ENCODE measurements at regions not wholly inside any gene's neighbourhood (a gene's known extent, or its start where the extent isn't known, plus 50 kb on each side); places are given as distances from the start of the nearest gene placed in this dataset.

GRCh38 chrX:77298790-77299189 is 148.4 kb upstream of the FGF16 start:
- Histone ChIP-seq H3K9ac (ENCODE audit: low read depth, low read length, poor library complexity, severe bottlenecking) (no peak overlapping the region), H2AFZ (ENCODE audit: low read length) (no peak overlapping the region), H3K4me1 (ENCODE audit: insufficient read depth, low read length, poor library complexity, severe bottlenecking) (no peaks in the 10 kb centered on the region), H3F3A (ENCODE audit: low read depth) (no peaks in the 10 kb centered on the region), H3K4me2 (ENCODE audit: low read depth, low read length, poor library complexity, severe bottlenecking) (no peak overlapping the region), H3K79me2 (ENCODE audit: insufficient read depth, low read length) (no peaks in the 10 kb centered on the region), H3K9me3 (ENCODE audit: insufficient read depth, low read depth, low read length) (no peaks in the 10 kb centered on the region), H3K4me3 (ENCODE audit: low read length, poor library complexity, severe bottlenecking) (no peak overlapping the region), H3K27me3 (ENCODE audit: insufficient read depth, low read length, poor library complexity, severe bottlenecking) (no peaks in the 10 kb centered on the region), H3K9me2 (replicated peaks; ENCODE audit: low read depth, low read length) (no peaks in the 10 kb centered on the region), H4K20me1 (ENCODE audit: insufficient read depth, low read length, poor library complexity, severe bottlenecking) (no peaks in the 10 kb centered on the region), H3K36me3 (ENCODE audit: insufficient read depth, low read length) (no peaks in the 10 kb centered on the region)
- TF ChIP-seq CTCF (conservative IDR thresholded peaks at IDR 0.05; ENCODE audit: low read length): no peak
- no peak for TF ChIP-seq EZH2phosphoT487 (IDR thresholded peaks at IDR 0.05; ENCODE audit: borderline replicate concordance)

- H3K9ac ChIP-seq (ENCODE audit: low read depth, low read length, poor library complexity, severe bottlenecking): no peak overlapping the region
- no peaks in the 10 kb centered on the region for H3K79me2 ChIP-seq (ENCODE audit: insufficient read depth, low read length)
- no peaks in the 10 kb centered on the region for H3F3A ChIP-seq (ENCODE audit: low read depth)
- H4K20me1 ChIP-seq (ENCODE audit: insufficient read depth, low read length, poor library complexity, severe bottlenecking): no peaks in the 10 kb centered on the region
- H3K4me3 ChIP-seq (ENCODE audit: low read length, poor library complexity, severe bottlenecking): no peak overlapping the region
- H3K27me3 ChIP-seq (ENCODE audit: insufficient read depth, low read length, poor library complexity, severe bottlenecking): no peaks in the 10 kb centered on the region
- H3K9me2 ChIP-seq (replicated peaks; ENCODE audit: low read depth, low read length): no peaks in the 10 kb centered on the region
- no peaks in the 10 kb centered on the region for H3K36me3 ChIP-seq (ENCODE audit: insufficient read depth, low read length)
- no peak for TF ChIP-seq EZH2phosphoT487 (IDR thresholded peaks at IDR 0.05; ENCODE audit: borderline replicate concordance)
- TF ChIP-seq CTCF (conservative IDR thresholded peaks at IDR 0.05; ENCODE audit: low read length): no peak
- H3K4me1 ChIP-seq (ENCODE audit: insufficient read depth, low read length, poor library complexity, severe bottlenecking): no peaks in the 10 kb centered on the region
- H3K4me2 ChIP-seq (ENCODE audit: low read depth, low read length, poor library complexity, severe bottlenecking): no peak overlapping the region
- H3K9me3 ChIP-seq (ENCODE audit: insufficient read depth, low read depth, low read length): no peaks in the 10 kb centered on the region
- H2AFZ ChIP-seq (ENCODE audit: low read length): no peak overlapping the region
Measured at GRCh38 chrX:77299549-77299948, 147.6 kb upstream of the FGF16 start.

GRCh38 chrX:77342004-77342403 is 105.2 kb upstream of the FGF16 start:
- Histone ChIP-seq H3K79me2 (ENCODE audit: insufficient read depth, low read length) (no peaks in the 10 kb centered on the region), H3K4me3 (ENCODE audit: low read length, poor library complexity, severe bottlenecking) (no peak overlapping the region), H3K4me1 (ENCODE audit: insufficient read depth, low read length, poor library complexity, severe bottlenecking) (no peaks in the 10 kb centered on the region), H3K9ac (ENCODE audit: low read depth, low read length, poor library complexity, severe bottlenecking) (no peak overlapping the region), H3K27me3 (ENCODE audit: insufficient read depth, low read length, poor library complexity, severe bottlenecking) (no peaks in the 10 kb centered on the region), H3K9me2 (replicated peaks; ENCODE audit: low read depth, low read length) (no peaks in the 10 kb centered on the region), H2AFZ (ENCODE audit: low read length) (no peak overlapping the region), H4K20me1 (ENCODE audit: insufficient read depth, low read length, poor library complexity, severe bottlenecking) (no peaks in the 10 kb centered on the region), H3F3A (ENCODE audit: low read depth) (no peaks in the 10 kb centered on the region), H3K4me2 (ENCODE audit: low read depth, low read length, poor library complexity, severe bottlenecking) (no peak overlapping the region), H3K36me3 (ENCODE audit: insufficient read depth, low read length) (no peaks in the 10 kb centered on the region), H3K9me3 (ENCODE audit: insufficient read depth, low read depth, low read length) (no peaks in the 10 kb centered on the region)
- no peak for TF ChIP-seq EZH2phosphoT487 (IDR thresholded peaks at IDR 0.05; ENCODE audit: borderline replicate concordance)
- TF ChIP-seq CTCF (conservative IDR thresholded peaks at IDR 0.05; ENCODE audit: low read length): no peak

Measured in Loucy (cell line).